K562 (cell line): ENCODE measurements at regions not wholly inside any gene's neighbourhood (a gene's known extent, or its start where the extent isn't known, plus 50 kb on each side); places are given as distances from the start of the nearest gene placed in this dataset.

Experiments used
- ATAC-seq: fragments of 200-7000 bp; cut with Tn5 transposase; 3 replicates; pipeline ENCODE4 v1.9.1; 2020; ENCODE audit warnings: moderate library complexity
- BruUV-seq: library from RNA; stranded (reverse); fragments of 400-500 nt; replicated peaks from 2 replicates; lab custom pipeline; 2021; lab: Mats Ljungman, UMichigan
- CTCF ChIA-PET: fragments of 300-600 bp; formaldehyde crosslinking; extraction: SDS; loops from one replicate; lab custom pipeline; 2021; ENCODE audit warnings: low intra/inter-chr PET ratio; lab: Yijun Ruan, JAX
- POLR2A ChIA-PET: fragments of 300-600, 350-650 bp; sonication (Branson Sonifier 250); formaldehyde crosslinking; extraction: SDS; loops from one replicate; lab custom pipeline; 2021; ENCODE audit warnings: antibody characterized with exemption, inconsistent platforms; lab: Yijun Ruan, JAX
- DNase-seq, 4 experiments: peaks; one replicate each; pipeline versions ENCODE4 v3.0.0 to v3.0.0-alpha.2; 2011 to 2018; ENCODE audit warnings: low spot score in 3 of 4, mixed read lengths in 3 of 4; ENCODE audit errors: extremely low read depth in 1 of 4
- FAIRE-seq: peaks from 2 replicates; lab custom pipeline; 2011; peaks lifted over from hg19 to GRCh38; lab: Jason Lieb, UNC
- H2AFZ ChIP-seq: 2 replicates; pipeline ENCODE4 v1.6.0; 2011; ENCODE audit warnings: low read depth, low read length, control low read depth, inconsistent platforms
- H3K27ac ChIP-seq: fragments of 200-600 bp; 3 replicates; pipeline ENCODE4 v1.8.0; 2011; ENCODE audit warnings: low read depth, mild to moderate bottlenecking, control low read depth, inconsistent platforms, low read length, moderate library complexity, mixed read lengths; ENCODE audit errors: extremely low read depth
- H3K27me3 ChIP-seq, 2 experiments: fragments of 300-600 bp in 1 of 2; 2 replicates in 1 of 2; 3 replicates in 1 of 2; pipeline versions ENCODE4 v1.6.0 to v1.8.0; 2011; ENCODE audit warnings: inconsistent platforms in 2 of 2, low read length in 2 of 2, mild to moderate bottlenecking in 1 of 2, mixed read lengths in 1 of 2, moderate library complexity in 1 of 2; ENCODE audit not compliant: control insufficient read depth in 2 of 2, insufficient read depth in 2 of 2
- H3K36me3 ChIP-seq: fragments of 300-600 bp; 3 replicates; pipeline ENCODE4 v1.8.0; 2011; ENCODE audit warnings: mild to moderate bottlenecking, low read length, inconsistent platforms; ENCODE audit not compliant: control insufficient read depth, insufficient read depth
- H3K4me1 ChIP-seq, 2 experiments: fragments of 200-600 bp in 1 of 2; replicated peaks in 1 of 2; 2 replicates in 1 of 2; 3 replicates in 1 of 2; pipeline versions ENCODE4 v1.5.1 to v1.8.0; 2011; ENCODE audit warnings: inconsistent platforms in 2 of 2, low read length in 2 of 2, mild to moderate bottlenecking in 1 of 2, mixed read lengths in 1 of 2, moderate library complexity in 1 of 2; ENCODE audit not compliant: control insufficient read depth in 2 of 2, insufficient read depth in 2 of 2
- H3K4me2 ChIP-seq: 2 replicates; pipeline ENCODE4 v1.6.1; 2011; ENCODE audit warnings: low read length, control low read depth, inconsistent platforms, mixed read lengths; ENCODE audit not compliant: insufficient read depth
- H3K4me3 ChIP-seq: fragments of 200-600 bp; sonication (generic), shearing (Covaris generic); 2 replicates; pipeline ENCODE4 v1.5.1; 2016; ENCODE audit warnings: control low read depth, inconsistent platforms
- H3K79me2 ChIP-seq: fragments of 200-600 bp; 3 replicates; pipeline ENCODE4 v1.8.0; 2011; ENCODE audit warnings: low read length, inconsistent platforms; ENCODE audit not compliant: control insufficient read depth, insufficient read depth
- H3K9ac ChIP-seq, 2 experiments: 2 replicates each; pipeline versions ENCODE4 v1.6.0 to v1.6.1; 2011; ENCODE audit warnings: low read depth in 2 of 2, low read length in 2 of 2, control low read depth in 1 of 2, inconsistent platforms in 1 of 2, mild to moderate bottlenecking in 1 of 2, mixed read lengths in 1 of 2; ENCODE audit not compliant: insufficient read depth in 1 of 2
- H3K9me1 ChIP-seq: one replicate; pipeline ENCODE4 v1.6.0; 2011; ENCODE audit warnings: inconsistent platforms, mild to moderate bottlenecking, low read length, moderate library complexity; ENCODE audit not compliant: control insufficient read depth, insufficient read depth
- H3K9me3 ChIP-seq: replicated peaks from 2 replicates; pipeline ENCODE4 v1.5.1; 2011; ENCODE audit warnings: low read depth, low read length, inconsistent platforms; ENCODE audit not compliant: control insufficient read depth, insufficient read depth
- H4K20me1 ChIP-seq: replicated peaks from 2 replicates; pipeline ENCODE4 v1.6.1; 2011; ENCODE audit warnings: low read length, inconsistent platforms, mixed read lengths; ENCODE audit not compliant: control insufficient read depth, insufficient read depth
- NR3C1 ChIP-seq: sonication (generic); formaldehyde crosslinking; IDR thresholded peaks from 2 replicates; pipeline ENCODE4 v1.8.1; 2022; ENCODE audit warnings: missing genetic modification reagents
- SIX5 ChIP-seq, 2 experiments: IDR thresholded peaks; 2 replicates each; pipeline ENCODE4 v1.6.1; 2011; ENCODE audit warnings: low read length in 2 of 2, borderline replicate concordance in 1 of 2, low read depth in 1 of 2, mild to moderate bottlenecking in 1 of 2, moderate library complexity in 1 of 2; ENCODE audit not compliant: insufficient read depth in 1 of 2
- ZNF224 ChIP-seq: sonication (generic); formaldehyde crosslinking; IDR thresholded peaks from 2 replicates; pipeline ENCODE4 v1.8.0; 2022; ENCODE audit warnings: mild to moderate bottlenecking, missing genetic modification reagents
- ZNF384 ChIP-seq: IDR thresholded peaks from 2 replicates; pipeline ENCODE4 v1.6.1; 2012; ENCODE audit warnings: low read depth, low read length, improper control_type of control experiment
- WGBS: fragments of 100-300 bp; shearing (Covaris generic); methylation state at CpG from one replicate; pipeline ENCODE4 v1.1.6; 2016; ENCODE audit warnings: low coverage, mixed read lengths; ENCODE audit not compliant: insufficient coverage; ENCODE audit errors: missing lambda C conversion rate; 5-methylcytosine and 5-hydroxymethylcytosine counted together
- in situ Hi-C: fragments of 300-500 bp; cut with MboI; formaldehyde crosslinking; loops from 4 replicates; pipeline ENCODE4 v1.15.0; 2018; ENCODE audit warnings: inconsistent platforms, mixed read lengths
- intact Hi-C: fragments of 100-400 bp; cut with micrococcal nuclease; formaldehyde crosslinking; loops from 2 replicates; pipeline ENCODE4 v1.14.2; 2022
- TF ChIP-seq, protein P1 (sequence below): fragments of 450-650 bp; IDR thresholded peaks from 2 replicates; pipeline ENCODE4 v1.7.1; 2018; ENCODE audit warnings: mild to moderate bottlenecking, low read depth; ENCODE audit not compliant: partially characterized antibody
- TF ChIP-seq, protein P2 (sequence below): sonication (generic); formaldehyde crosslinking; IDR thresholded peaks from 2 replicates; pipeline ENCODE4 v1.8.0; 2023; ENCODE audit warnings: missing genetic modification reagents, mild to moderate bottlenecking, borderline replicate concordance
- TF ChIP-seq, protein P3 (sequence below): fragments of 450-650 bp; IDR thresholded peaks from 2 replicates; pipeline ENCODE4 v1.6.1; 2016; ENCODE audit warnings: antibody characterized with exemption

DNA sequence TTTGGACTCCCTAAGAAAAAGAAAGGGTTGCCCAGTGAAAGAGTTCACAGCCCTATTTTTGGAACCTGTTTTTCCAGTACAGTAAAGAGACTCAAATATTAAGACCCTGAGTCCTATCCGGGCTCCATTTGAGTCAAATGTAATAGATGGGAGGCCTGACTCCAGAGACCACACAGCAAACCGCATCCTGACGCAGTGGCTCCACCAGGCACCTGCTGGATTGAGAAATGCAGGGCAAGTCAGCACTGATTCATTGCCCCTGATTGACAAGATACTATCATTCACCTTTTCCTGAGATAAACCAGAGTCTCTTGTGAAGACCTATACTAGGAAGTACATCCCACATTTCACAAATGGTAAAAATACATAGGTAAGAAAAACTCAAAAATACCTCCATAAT, 715.7 kb upstream of the SOX9 start (continued):
- TF ChIP-seq, protein P1, sequence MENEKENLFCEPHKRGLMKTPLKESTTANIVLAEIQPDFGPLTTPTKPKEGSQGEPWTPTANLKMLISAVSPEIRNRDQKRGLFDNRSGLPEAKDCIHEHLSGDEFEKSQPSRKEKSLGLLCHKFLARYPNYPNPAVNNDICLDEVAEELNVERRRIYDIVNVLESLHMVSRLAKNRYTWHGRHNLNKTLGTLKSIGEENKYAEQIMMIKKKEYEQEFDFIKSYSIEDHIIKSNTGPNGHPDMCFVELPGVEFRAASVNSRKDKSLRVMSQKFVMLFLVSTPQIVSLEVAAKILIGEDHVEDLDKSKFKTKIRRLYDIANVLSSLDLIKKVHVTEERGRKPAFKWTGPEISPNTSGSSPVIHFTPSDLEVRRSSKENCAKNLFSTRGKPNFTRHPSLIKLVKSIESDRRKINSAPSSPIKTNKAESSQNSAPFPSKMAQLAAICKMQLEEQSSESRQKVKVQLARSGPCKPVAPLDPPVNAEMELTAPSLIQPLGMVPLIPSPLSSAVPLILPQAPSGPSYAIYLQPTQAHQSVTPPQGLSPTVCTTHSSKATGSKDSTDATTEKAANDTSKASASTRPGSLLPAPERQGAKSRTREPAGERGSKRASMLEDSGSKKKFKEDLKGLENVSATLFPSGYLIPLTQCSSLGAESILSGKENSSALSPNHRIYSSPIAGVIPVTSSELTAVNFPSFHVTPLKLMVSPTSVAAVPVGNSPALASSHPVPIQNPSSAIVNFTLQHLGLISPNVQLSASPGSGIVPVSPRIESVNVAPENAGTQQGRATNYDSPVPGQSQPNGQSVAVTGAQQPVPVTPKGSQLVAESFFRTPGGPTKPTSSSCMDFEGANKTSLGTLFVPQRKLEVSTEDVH = no peak

DNA sequence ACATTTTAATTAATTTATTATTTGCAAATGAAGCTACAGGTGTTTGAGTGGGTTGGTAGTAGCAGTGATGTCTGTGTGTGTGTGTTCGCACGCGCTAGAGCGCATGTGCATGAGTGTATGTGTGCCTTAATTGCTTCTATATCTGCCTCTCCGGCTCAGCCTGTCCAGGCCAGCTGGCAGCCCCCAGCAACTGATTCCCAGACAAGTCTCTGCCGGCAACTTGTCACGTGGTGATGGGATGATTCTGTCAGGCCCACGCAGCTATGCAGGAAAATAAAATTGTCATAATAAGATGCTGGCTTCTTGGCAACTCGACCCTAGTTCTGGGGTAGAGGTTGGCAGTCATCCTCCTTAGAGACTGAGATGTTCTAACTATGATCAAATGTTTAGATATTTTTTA, 712.8 kb upstream of the SOX9 start:
- 1% methylated on average over 9 of the region's 9 CpGs for WGBS
- Histone ChIP-seq H3K79me2 (no peaks in the 10 kb centered on the region), H3K4me1 (no peaks in the 10 kb centered on the region), H3K4me3 (no peak overlapping the region), H3K9me3 (no peaks in the 10 kb centered on the region; the same call in 1 of the 2 replicates), H3K27ac (no peak overlapping the region), H3K27me3 (no peaks in the 10 kb centered on the region), H2AFZ (no peak overlapping the region), H4K20me1 (no peaks in the 10 kb centered on the region)
- CTCF ChIA-PET = no interaction called here
- no TSS peak for BruUV-seq
- no peak for FAIRE-seq
- ATAC-seq = no peak
- TF ChIP-seq, protein P2, sequence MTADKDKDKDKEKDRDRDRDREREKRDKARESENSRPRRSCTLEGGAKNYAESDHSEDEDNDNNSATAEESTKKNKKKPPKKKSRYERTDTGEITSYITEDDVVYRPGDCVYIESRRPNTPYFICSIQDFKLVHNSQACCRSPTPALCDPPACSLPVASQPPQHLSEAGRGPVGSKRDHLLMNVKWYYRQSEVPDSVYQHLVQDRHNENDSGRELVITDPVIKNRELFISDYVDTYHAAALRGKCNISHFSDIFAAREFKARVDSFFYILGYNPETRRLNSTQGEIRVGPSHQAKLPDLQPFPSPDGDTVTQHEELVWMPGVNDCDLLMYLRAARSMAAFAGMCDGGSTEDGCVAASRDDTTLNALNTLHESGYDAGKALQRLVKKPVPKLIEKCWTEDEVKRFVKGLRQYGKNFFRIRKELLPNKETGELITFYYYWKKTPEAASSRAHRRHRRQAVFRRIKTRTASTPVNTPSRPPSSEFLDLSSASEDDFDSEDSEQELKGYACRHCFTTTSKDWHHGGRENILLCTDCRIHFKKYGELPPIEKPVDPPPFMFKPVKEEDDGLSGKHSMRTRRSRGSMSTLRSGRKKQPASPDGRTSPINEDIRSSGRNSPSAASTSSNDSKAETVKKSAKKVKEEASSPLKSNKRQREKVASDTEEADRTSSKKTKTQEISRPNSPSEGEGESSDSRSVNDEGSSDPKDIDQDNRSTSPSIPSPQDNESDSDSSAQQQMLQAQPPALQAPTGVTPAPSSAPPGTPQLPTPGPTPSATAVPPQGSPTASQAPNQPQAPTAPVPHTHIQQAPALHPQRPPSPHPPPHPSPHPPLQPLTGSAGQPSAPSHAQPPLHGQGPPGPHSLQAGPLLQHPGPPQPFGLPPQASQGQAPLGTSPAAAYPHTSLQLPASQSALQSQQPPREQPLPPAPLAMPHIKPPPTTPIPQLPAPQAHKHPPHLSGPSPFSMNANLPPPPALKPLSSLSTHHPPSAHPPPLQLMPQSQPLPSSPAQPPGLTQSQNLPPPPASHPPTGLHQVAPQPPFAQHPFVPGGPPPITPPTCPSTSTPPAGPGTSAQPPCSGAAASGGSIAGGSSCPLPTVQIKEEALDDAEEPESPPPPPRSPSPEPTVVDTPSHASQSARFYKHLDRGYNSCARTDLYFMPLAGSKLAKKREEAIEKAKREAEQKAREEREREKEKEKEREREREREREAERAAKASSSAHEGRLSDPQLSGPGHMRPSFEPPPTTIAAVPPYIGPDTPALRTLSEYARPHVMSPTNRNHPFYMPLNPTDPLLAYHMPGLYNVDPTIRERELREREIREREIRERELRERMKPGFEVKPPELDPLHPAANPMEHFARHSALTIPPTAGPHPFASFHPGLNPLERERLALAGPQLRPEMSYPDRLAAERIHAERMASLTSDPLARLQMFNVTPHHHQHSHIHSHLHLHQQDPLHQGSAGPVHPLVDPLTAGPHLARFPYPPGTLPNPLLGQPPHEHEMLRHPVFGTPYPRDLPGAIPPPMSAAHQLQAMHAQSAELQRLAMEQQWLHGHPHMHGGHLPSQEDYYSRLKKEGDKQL = no peak
- TF ChIP-seq ZNF224 (CRISPR knock-in tag) (no peak), SIX5 (IDR thresholded peaks at IDR 0.05; ENCODE audit: borderline replicate concordance in 1 of 2, insufficient read depth in 1 of 2, low read depth in 1 of 2, low read length in 2 of 2) (no peak), ZNF384 (no peak), NR3C1 (no peak)
- TF ChIP-seq, protein P3, sequence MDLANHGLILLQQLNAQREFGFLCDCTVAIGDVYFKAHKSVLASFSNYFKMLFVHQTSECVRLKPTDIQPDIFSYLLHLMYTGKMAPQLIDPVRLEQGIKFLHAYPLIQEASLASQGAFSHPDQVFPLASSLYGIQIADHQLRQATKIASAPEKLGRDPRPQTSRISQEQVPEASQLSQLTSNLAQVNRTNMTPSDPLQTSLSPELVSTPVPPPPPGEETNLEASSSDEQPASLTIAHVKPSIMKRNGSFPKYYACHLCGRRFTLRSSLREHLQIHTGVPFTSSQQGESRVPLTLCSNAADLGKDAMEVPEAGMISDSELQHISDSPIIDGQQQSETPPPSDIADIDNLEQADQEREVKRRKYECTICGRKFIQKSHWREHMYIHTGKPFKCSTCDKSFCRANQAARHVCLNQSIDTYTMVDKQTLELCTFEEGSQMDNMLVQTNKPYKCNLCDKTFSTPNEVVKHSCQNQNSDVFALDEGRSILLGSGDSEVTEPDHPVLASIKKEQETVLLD = no peak
- TF ChIP-seq, all 486 proteins: peak for 0
- H3K4me2 ChIP-seq = no peak overlapping the region
- in situ Hi-C loops (no loop called here), intact Hi-C loops (no loop called here)
- H3K36me3 ChIP-seq = no peaks in the 10 kb centered on the region
- H3K9ac ChIP-seq = no peak overlapping the region
- POLR2A ChIA-PET = no interaction called here
- no peak for DNase-seq
- no peaks in the 10 kb centered on the region for H3K9me1 ChIP-seq
